Ascending aorta (tissue), 2 donors: ENCODE measurements at regions not wholly inside any gene's neighbourhood (a gene's known extent, or its start where the extent isn't known, plus 50 kb on each side); places are given as distances from the start of the nearest gene placed in this dataset.

Source experiments
- DNase-seq, 2 donors: peaks; one replicate each; pipeline ENCODE4 v3.0.0-alpha.2; 2019; ENCODE audit warnings: low spot score in 2 of 2
- H3K27ac ChIP-seq, 2 donors: fragments of 200-600 bp; sonication (generic); one replicate each; pipeline ENCODE4 v1.5.1; 2016 to 2017; ENCODE audit warnings: mild to moderate bottlenecking in 1 of 2
- H3K27me3 ChIP-seq: fragments of 200-600 bp; sonication (generic); one replicate; pipeline ENCODE4 v1.5.1; 2017
- H3K36me3 ChIP-seq, 2 donors: fragments of 200-600 bp; sonication (generic); one replicate each; pipeline ENCODE4 v1.5.1; 2016
- H3K4me1 ChIP-seq, 2 donors: fragments of 200-600 bp; sonication (generic); one replicate each; pipeline ENCODE4 v1.5.1; 2016 to 2017; ENCODE audit warnings: mild to moderate bottlenecking in 1 of 2
- H3K4me3 ChIP-seq, 2 donors: fragments of 200-600 bp; sonication (generic); one replicate each; pipeline ENCODE4 v1.5.1; 2016 to 2017; ENCODE audit warnings: mild to moderate bottlenecking in 1 of 2
- H3K9me3 ChIP-seq, 2 donors: fragments of 200-600 bp; sonication (generic); one replicate each; pipeline ENCODE4 v1.5.1; 2016
- CTCF ChIP-seq, 3 experiments: fragments of 200-600 bp in 2 of 3; fragments of 450-650 bp in 1 of 3; sonication (generic) in 2 of 3; IDR thresholded peaks; one replicate each; pipeline ENCODE4 v1.5.1; 2016 to 2019; ENCODE audit warnings: antibody characterized with exemption in 3 of 3, mild to moderate bottlenecking in 1 of 3, moderate library complexity in 1 of 3
- intact Hi-C: fragments of 100-400 bp; cut with DNase I; formaldehyde crosslinking; loops from one replicate; pipeline ENCODE4 v1.15.1; 2023

GRCh38 chr11:109564241-109564640 lies 142.3 kb downstream of the C11orf87 start:
- Histone ChIP-seq H3K9me3 (no peaks in the 10 kb centered on the region), H3K4me3 (no peak overlapping the region), H3K4me1 (no peaks in the 10 kb centered on the region), H3K27me3 (no peaks in the 10 kb centered on the region), H3K27ac (no peak overlapping the region), H3K36me3 (no peaks in the 10 kb centered on the region)
- no peak for DNase-seq
- no peak for TF ChIP-seq CTCF (IDR thresholded peaks at IDR 0.05)
- intact Hi-C loops: no loop called here

GRCh38 chr11:109582470-109582869 lies 160.5 kb downstream of the C11orf87 start:
- H3K4me3 ChIP-seq: no peak overlapping the region
- intact Hi-C loops: no loop called here
- H3K4me1 ChIP-seq: no peaks in the 10 kb centered on the region
- no peaks in the 10 kb centered on the region for H3K9me3 ChIP-seq
- H3K27me3 ChIP-seq: no peaks in the 10 kb centered on the region
- TF ChIP-seq CTCF (IDR thresholded peaks at IDR 0.05): no peak
- no peak for DNase-seq
- no peaks in the 10 kb centered on the region for H3K36me3 ChIP-seq
- no peak overlapping the region for H3K27ac ChIP-seq

- Histone ChIP-seq H3K27ac (no peak overlapping the region), H3K27me3 (no peaks in the 10 kb centered on the region), H3K36me3 (no peaks in the 10 kb centered on the region), H3K4me3 (no peak overlapping the region), H3K4me1 (no peaks in the 10 kb centered on the region), H3K9me3 (no peaks in the 10 kb centered on the region)
- intact Hi-C loops: no loop called here
- DNase-seq: no peak
- TF ChIP-seq CTCF (IDR thresholded peaks at IDR 0.05): no peak
Measured at GRCh38 chr11:109584001-109584972, 162.3 kb downstream of the C11orf87 start.

GRCh38 chr11:109586789-109587188 lies 164.8 kb downstream of the C11orf87 start:
- intact Hi-C loops: no loop called here
- no peak for DNase-seq
- Histone ChIP-seq H3K36me3 (no peaks in the 10 kb centered on the region), H3K27me3 (no peaks in the 10 kb centered on the region), H3K27ac (no peak overlapping the region), H3K9me3 (no peaks in the 10 kb centered on the region), H3K4me1 (no peaks in the 10 kb centered on the region), H3K4me3 (no peak overlapping the region)
- TF ChIP-seq CTCF (IDR thresholded peaks at IDR 0.05): no peak

GRCh38 chr11:109590782-109591181 lies 168.8 kb downstream of the C11orf87 start:
- H3K27ac ChIP-seq: no peak overlapping the region
- no peaks in the 10 kb centered on the region for H3K9me3 ChIP-seq
- intact Hi-C loops: no loop called here
- H3K36me3 ChIP-seq: no peaks in the 10 kb centered on the region
- no peak overlapping the region for H3K4me3 ChIP-seq
- TF ChIP-seq CTCF (IDR thresholded peaks at IDR 0.05): no peak
- no peaks in the 10 kb centered on the region for H3K27me3 ChIP-seq
- no peak for DNase-seq
- no peaks in the 10 kb centered on the region for H3K4me1 ChIP-seq
